ENCODE measurements at regions not wholly inside any gene's neighbourhood (a gene's known extent, or its start where the extent isn't known, plus 50 kb on each side); places are given as distances from the start of the nearest gene placed in this dataset.

GRCh38 chr21:21632926-21633325 lies 634.7 kb downstream of the NCAM2 start:
- no peak for ATAC-seq (replicated peaks in 1 of 4)
- Histone ChIP-seq H3K4me3 (ENCODE audit: control insufficient read depth in 1 of 2, extremely low read depth in 1 of 2, low read length in 1 of 2) (no peak overlapping the region), H3K4me1 (ENCODE audit: control insufficient read depth in 1 of 2, extremely low read depth in 1 of 2, insufficient read depth in 2 of 2, low read length in 2 of 2) (no peaks in the 10 kb centered on the region), H3K27me3 (replicated peaks in 1 of 2; ENCODE audit: control insufficient read depth in 2 of 2, extremely low read depth in 1 of 2, insufficient read depth in 2 of 2, low read length in 1 of 2) (no peaks in the 10 kb centered on the region), H3K36me3 (ENCODE audit: control insufficient read depth in 2 of 2, extremely low read depth in 1 of 2, insufficient read depth in 1 of 2, low read length in 1 of 2) (no peaks in the 10 kb centered on the region), H3K9me3 (no peaks in the 10 kb centered on the region), H3K27ac (ENCODE audit: low read length) (no peak overlapping the region)
- H3K36me3 Mint-ChIP-seq, result no peaks in the 10 kb centered on the region
- H3K9me3 Mint-ChIP-seq, result peaks cover 8 to 24% (median 19%) of the 10 kb centered on the region in 3 donors
- H3K27ac Mint-ChIP-seq, result no peak overlapping the region
- CTCF ChIA-PET, result no interaction called here
- no peak for DNase-seq
- POLR2A ChIA-PET, result no interaction called here
- no peaks in the 10 kb centered on the region for H3K4me1 Mint-ChIP-seq
- no peak overlapping the region for H3K4me3 Mint-ChIP-seq
- no peaks in the 10 kb centered on the region for H3K27me3 Mint-ChIP-seq
- no CpG with 5 or more reads among the region's 2 CpGs for whole genome bisulfite sequencing (ENCODE audit: insufficient coverage)

- H3K27me3 ChIP-seq (replicated peaks in 1 of 2; ENCODE audit: control insufficient read depth in 2 of 2, extremely low read depth in 1 of 2, insufficient read depth in 2 of 2, low read length in 1 of 2), result no peaks in the 10 kb centered on the region
- Mint-ChIP-seq H3K4me3 (no peak overlapping the region), H3K4me1 (no peaks in the 10 kb centered on the region), H3K36me3 (no peaks in the 10 kb centered on the region), H3K27me3 (no peaks in the 10 kb centered on the region), H3K9me3 (peaks cover 2 to 15% (median 5%) of the 10 kb centered on the region in 3 donors), H3K27ac (no peak overlapping the region)
- POLR2A ChIA-PET, result no interaction called here
- no peaks in the 10 kb centered on the region for H3K4me1 ChIP-seq (ENCODE audit: control insufficient read depth in 1 of 2, extremely low read depth in 1 of 2, insufficient read depth in 2 of 2, low read length in 2 of 2)
- CTCF ChIA-PET, result no interaction called here
- no peaks in the 10 kb centered on the region for H3K36me3 ChIP-seq (ENCODE audit: control insufficient read depth in 2 of 2, extremely low read depth in 1 of 2, insufficient read depth in 1 of 2, low read length in 1 of 2)
- DNase-seq (no peak), ATAC-seq (replicated peaks in 1 of 4) (no peak)
- no peaks in the 10 kb centered on the region for H3K9me3 ChIP-seq
- no peak overlapping the region for H3K4me3 ChIP-seq (ENCODE audit: control insufficient read depth in 1 of 2, extremely low read depth in 1 of 2, low read length in 1 of 2)
- no peak overlapping the region for H3K27ac ChIP-seq (ENCODE audit: low read length)
- WGBS (ENCODE audit: insufficient coverage), result 40% methylated on average over 1 of the region's 1 CpG
These were observed 663.5 kb downstream of the NCAM2 start for GRCh38 chr21:21661741-21662140.

- Histone ChIP-seq H3K4me3 (ENCODE audit: control insufficient read depth in 1 of 2, extremely low read depth in 1 of 2, low read length in 1 of 2) (no peak overlapping the region), H3K36me3 (ENCODE audit: control insufficient read depth in 2 of 2, extremely low read depth in 1 of 2, insufficient read depth in 1 of 2, low read length in 1 of 2) (no peaks in the 10 kb centered on the region), H3K27me3 (replicated peaks in 1 of 2; ENCODE audit: control insufficient read depth in 2 of 2, extremely low read depth in 1 of 2, insufficient read depth in 2 of 2, low read length in 1 of 2) (no peaks in the 10 kb centered on the region), H3K27ac (ENCODE audit: low read length) (no peak overlapping the region), H3K9me3 (no peaks in the 10 kb centered on the region), H3K4me1 (ENCODE audit: control insufficient read depth in 1 of 2, extremely low read depth in 1 of 2, insufficient read depth in 2 of 2, low read length in 2 of 2) (no peaks in the 10 kb centered on the region)
- Mint-ChIP-seq H3K36me3 (no peaks in the 10 kb centered on the region), H3K27me3 (no peaks in the 10 kb centered on the region), H3K27ac (no peak overlapping the region), H3K4me3 (no peak overlapping the region), H3K9me3 (peaks cover 2 to 15% (median 5%) of the 10 kb centered on the region in 3 donors), H3K4me1 (no peaks in the 10 kb centered on the region)
- no CpG with 5 or more reads among the region's 1 CpG for WGBS (ENCODE audit: insufficient coverage)
- ATAC-seq (replicated peaks in 1 of 4), result no peak
- ChIA-PET CTCF (no interaction called here), POLR2A (no interaction called here)
- no peak for DNase-seq
These were observed 664.6 kb downstream of the NCAM2 start for GRCh38 chr21:21662776-21663175.

- Mint-ChIP-seq H3K9me3 (peaks cover 5 to 15% (median 9%) of the 10 kb centered on the region in 3 donors), H3K4me1 (no peaks in the 10 kb centered on the region), H3K27me3 (no peaks in the 10 kb centered on the region), H3K36me3 (no peaks in the 10 kb centered on the region), H3K27ac (no peak overlapping the region), H3K4me3 (no peak overlapping the region)
- Histone ChIP-seq H3K36me3 (ENCODE audit: control insufficient read depth in 2 of 2, extremely low read depth in 1 of 2, insufficient read depth in 1 of 2, low read length in 1 of 2) (no peaks in the 10 kb centered on the region), H3K27ac (ENCODE audit: low read length) (no peak overlapping the region), H3K4me3 (ENCODE audit: control insufficient read depth in 1 of 2, extremely low read depth in 1 of 2, low read length in 1 of 2) (no peak overlapping the region), H3K4me1 (ENCODE audit: control insufficient read depth in 1 of 2, extremely low read depth in 1 of 2, insufficient read depth in 2 of 2, low read length in 2 of 2) (no peaks in the 10 kb centered on the region), H3K9me3 (no peaks in the 10 kb centered on the region), H3K27me3 (replicated peaks in 1 of 2; ENCODE audit: control insufficient read depth in 2 of 2, extremely low read depth in 1 of 2, insufficient read depth in 2 of 2, low read length in 1 of 2) (no peaks in the 10 kb centered on the region)
- POLR2A ChIA-PET, result no interaction called here
- WGBS (ENCODE audit: insufficient coverage), result no CpG with 5 or more reads among the region's 5 CpGs
- CTCF ChIA-PET, result no interaction called here
- ATAC-seq (replicated peaks in 1 of 4) (no peak), DNase-seq (no peak)
These were observed 666.7 kb downstream of the NCAM2 start for GRCh38 chr21:21664871-21665270.

GRCh38 chr21:21666689-21667088 lies 668.5 kb downstream of the NCAM2 start:
- no peaks in the 10 kb centered on the region for H3K4me1 Mint-ChIP-seq
- ATAC-seq (replicated peaks in 1 of 4), result no peak
- Histone ChIP-seq H3K36me3 (ENCODE audit: control insufficient read depth in 2 of 2, extremely low read depth in 1 of 2, insufficient read depth in 1 of 2, low read length in 1 of 2) (no peaks in the 10 kb centered on the region), H3K27me3 (replicated peaks in 1 of 2; ENCODE audit: control insufficient read depth in 2 of 2, extremely low read depth in 1 of 2, insufficient read depth in 2 of 2, low read length in 1 of 2) (no peaks in the 10 kb centered on the region), H3K4me1 (ENCODE audit: control insufficient read depth in 1 of 2, extremely low read depth in 1 of 2, insufficient read depth in 2 of 2, low read length in 2 of 2) (no peaks in the 10 kb centered on the region), H3K27ac (ENCODE audit: low read length) (no peak overlapping the region), H3K4me3 (ENCODE audit: control insufficient read depth in 1 of 2, extremely low read depth in 1 of 2, low read length in 1 of 2) (no peak overlapping the region), H3K9me3 (no peaks in the 10 kb centered on the region)
- no peak overlapping the region for H3K4me3 Mint-ChIP-seq
- WGBS (ENCODE audit: insufficient coverage), result no CpG with 5 or more reads among the region's 1 CpG
- DNase-seq, result no peak
- no peaks in the 10 kb centered on the region for H3K36me3 Mint-ChIP-seq
- ChIA-PET CTCF (no interaction called here), POLR2A (no interaction called here)
- peaks cover 5 to 16% (median 9%) of the 10 kb centered on the region in 3 donors for H3K9me3 Mint-ChIP-seq
- no peaks in the 10 kb centered on the region for H3K27me3 Mint-ChIP-seq
- no peak overlapping the region for H3K27ac Mint-ChIP-seq

- no peaks in the 10 kb centered on the region for H3K27me3 Mint-ChIP-seq
These were observed 670.0 kb downstream of the NCAM2 start for GRCh38 chr21:21668198-21668597.

GRCh38 chr21:21673959-21674358 lies 675.8 kb downstream of the NCAM2 start:
- ChIA-PET CTCF (no interaction called here), POLR2A (no interaction called here)
- Histone ChIP-seq H3K9me3 (no peaks in the 10 kb centered on the region), H3K4me3 (ENCODE audit: control insufficient read depth in 1 of 2, extremely low read depth in 1 of 2, low read length in 1 of 2) (no peak overlapping the region), H3K27ac (ENCODE audit: low read length) (no peak overlapping the region), H3K36me3 (ENCODE audit: control insufficient read depth in 2 of 2, extremely low read depth in 1 of 2, insufficient read depth in 1 of 2, low read length in 1 of 2) (no peaks in the 10 kb centered on the region), H3K27me3 (replicated peaks in 1 of 2; ENCODE audit: control insufficient read depth in 2 of 2, extremely low read depth in 1 of 2, insufficient read depth in 2 of 2, low read length in 1 of 2) (no peaks in the 10 kb centered on the region), H3K4me1 (ENCODE audit: control insufficient read depth in 1 of 2, extremely low read depth in 1 of 2, insufficient read depth in 2 of 2, low read length in 2 of 2) (no peaks in the 10 kb centered on the region)
- Mint-ChIP-seq H3K27ac (no peak overlapping the region), H3K9me3 (peaks cover 6 to 25% (median 8%) of the 10 kb centered on the region in 3 donors), H3K4me3 (no peak overlapping the region), H3K36me3 (no peaks in the 10 kb centered on the region), H3K27me3 (no peaks in the 10 kb centered on the region), H3K4me1 (no peaks in the 10 kb centered on the region)
- 40% methylated on average over 1 of the region's 1 CpG for WGBS (ENCODE audit: insufficient coverage)
- no peak for DNase-seq
- ATAC-seq (replicated peaks in 1 of 4), result no peak

More at GRCh38 chr21:21668198-21668597, 670.0 kb downstream of the NCAM2 start:
- DNase-seq (no peak), ATAC-seq (replicated peaks in 1 of 4) (no peak)
- Histone ChIP-seq H3K36me3 (ENCODE audit: control insufficient read depth in 2 of 2, extremely low read depth in 1 of 2, insufficient read depth in 1 of 2, low read length in 1 of 2) (no peaks in the 10 kb centered on the region), H3K9me3 (no peaks in the 10 kb centered on the region), H3K4me1 (ENCODE audit: control insufficient read depth in 1 of 2, extremely low read depth in 1 of 2, insufficient read depth in 2 of 2, low read length in 2 of 2) (no peaks in the 10 kb centered on the region), H3K4me3 (ENCODE audit: control insufficient read depth in 1 of 2, extremely low read depth in 1 of 2, low read length in 1 of 2) (no peak overlapping the region), H3K27ac (ENCODE audit: low read length) (no peak overlapping the region), H3K27me3 (replicated peaks in 1 of 2; ENCODE audit: control insufficient read depth in 2 of 2, extremely low read depth in 1 of 2, insufficient read depth in 2 of 2, low read length in 1 of 2) (no peaks in the 10 kb centered on the region)
- Mint-ChIP-seq H3K36me3 (no peaks in the 10 kb centered on the region), H3K27ac (no peak overlapping the region), H3K9me3 (peaks cover 4 to 14% (median 5%) of the 10 kb centered on the region in 3 donors), H3K4me3 (no peak overlapping the region), H3K4me1 (no peaks in the 10 kb centered on the region)
- ChIA-PET POLR2A (interaction anchor here in 1 of 2 donors (0.6 kb wide), 1 partner anchor 122 kb away, joined by 3 read pairs; no protein-coding TSS in a partner anchor), CTCF (interaction anchor here in 1 of 2 donors (0.7 kb wide), 1 partner anchor 218 kb away, joined by 4 read pairs; no protein-coding TSS in a partner anchor)
- WGBS (ENCODE audit: insufficient coverage), result no CpG with 5 or more reads among the region's 1 CpG

Measured in T-cell (primary cell).